Thoracic aorta (tissue), 2 donors: ENCODE measurements at regions not wholly inside any gene's neighbourhood (a gene's known extent, or its start where the extent isn't known, plus 50 kb on each side); places are given as distances from the start of the nearest gene placed in this dataset.

ENCODE experiments used
- ATAC-seq: fragments of 150-250 bp; one replicate; pipeline ENCODE4 v1.8.0; 2017; ENCODE audit warnings: low read depth; ENCODE audit not compliant: insufficient number of reproducible peaks, low FRiP score
- DNase-seq: peaks from one replicate; pipeline ENCODE4 v3.0.0-alpha.2; 2020; ENCODE audit warnings: low spot score
- H3K27ac ChIP-seq, 2 donors: fragments of 200-600 bp; sonication (generic); 1 replicate in 1 of 2; 2 replicates in 1 of 2; pipeline ENCODE4 v1.5.1; 2016; ENCODE audit warnings: mild to moderate bottlenecking in 2 of 2, moderate library complexity in 2 of 2
- H3K27me3 ChIP-seq: fragments of 200-600 bp; sonication (generic); replicated peaks from 2 replicates; pipeline ENCODE4 v1.6.0; 2016; ENCODE audit warnings: mild to moderate bottlenecking; ENCODE audit not compliant: insufficient read depth
- H3K36me3 ChIP-seq: fragments of 200-600 bp; sonication (generic); one replicate; pipeline ENCODE4 v1.5.1; 2016
- H3K4me1 ChIP-seq, 2 donors: fragments of 200-600 bp; sonication (generic); 1 replicate in 1 of 2; 2 replicates in 1 of 2; pipeline versions ENCODE4 v1.5.1 to v1.6.0; 2016; ENCODE audit warnings: low read depth in 2 of 2, mild to moderate bottlenecking in 1 of 2; ENCODE audit not compliant: control insufficient read depth in 1 of 2
- H3K4me3 ChIP-seq: fragments of 200-600 bp; sonication (generic); 2 replicates; pipeline ENCODE4 v1.5.1; 2016; ENCODE audit warnings: mild to moderate bottlenecking
- H3K9me3 ChIP-seq: fragments of 200-600 bp; sonication (generic); 2 replicates; pipeline ENCODE4 v1.5.1; 2016
- TF ChIP-seq, protein P1 (sequence below): fragments of 200-600 bp; sonication (generic); IDR thresholded peaks from one replicate; pipeline ENCODE4 v1.5.1; 2019; ENCODE audit warnings: antibody characterized with exemption

DNA sequence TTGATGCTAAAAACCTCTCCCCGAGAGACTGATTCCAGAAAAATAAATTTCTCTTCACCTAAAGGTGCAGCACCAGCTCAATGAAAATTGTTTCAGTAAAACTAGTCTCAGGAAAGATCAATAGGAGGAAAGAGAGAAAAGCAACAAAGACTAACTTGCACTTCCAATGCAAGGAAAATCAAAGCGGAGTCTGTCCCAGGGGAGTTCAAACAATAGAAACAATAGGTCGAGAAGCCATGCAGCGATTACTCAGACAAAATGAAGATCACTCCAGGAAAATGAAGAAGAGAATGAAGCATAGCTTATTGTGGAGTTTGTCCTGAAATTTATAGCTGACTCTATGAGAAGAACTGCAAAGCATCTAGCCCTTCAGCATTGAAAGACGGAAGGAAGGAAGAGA, 105.1 kb upstream of the FRMD4B start:
- peaks cover 0 to 3% of the 10 kb centered on the region in 2 donors for H3K4me1 ChIP-seq
- no peak for ATAC-seq
- no peaks in the 10 kb centered on the region for H3K27me3 ChIP-seq
- no peak overlapping the region for H3K4me3 ChIP-seq
- DNase-seq = no peak
- no peak overlapping the region for H3K27ac ChIP-seq
- H3K36me3 ChIP-seq = no peaks in the 10 kb centered on the region
- TF ChIP-seq, protein P1, sequence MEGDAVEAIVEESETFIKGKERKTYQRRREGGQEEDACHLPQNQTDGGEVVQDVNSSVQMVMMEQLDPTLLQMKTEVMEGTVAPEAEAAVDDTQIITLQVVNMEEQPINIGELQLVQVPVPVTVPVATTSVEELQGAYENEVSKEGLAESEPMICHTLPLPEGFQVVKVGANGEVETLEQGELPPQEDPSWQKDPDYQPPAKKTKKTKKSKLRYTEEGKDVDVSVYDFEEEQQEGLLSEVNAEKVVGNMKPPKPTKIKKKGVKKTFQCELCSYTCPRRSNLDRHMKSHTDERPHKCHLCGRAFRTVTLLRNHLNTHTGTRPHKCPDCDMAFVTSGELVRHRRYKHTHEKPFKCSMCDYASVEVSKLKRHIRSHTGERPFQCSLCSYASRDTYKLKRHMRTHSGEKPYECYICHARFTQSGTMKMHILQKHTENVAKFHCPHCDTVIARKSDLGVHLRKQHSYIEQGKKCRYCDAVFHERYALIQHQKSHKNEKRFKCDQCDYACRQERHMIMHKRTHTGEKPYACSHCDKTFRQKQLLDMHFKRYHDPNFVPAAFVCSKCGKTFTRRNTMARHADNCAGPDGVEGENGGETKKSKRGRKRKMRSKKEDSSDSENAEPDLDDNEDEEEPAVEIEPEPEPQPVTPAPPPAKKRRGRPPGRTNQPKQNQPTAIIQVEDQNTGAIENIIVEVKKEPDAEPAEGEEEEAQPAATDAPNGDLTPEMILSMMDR = no peak
- no peaks in the 10 kb centered on the region for H3K9me3 ChIP-seq

DNA sequence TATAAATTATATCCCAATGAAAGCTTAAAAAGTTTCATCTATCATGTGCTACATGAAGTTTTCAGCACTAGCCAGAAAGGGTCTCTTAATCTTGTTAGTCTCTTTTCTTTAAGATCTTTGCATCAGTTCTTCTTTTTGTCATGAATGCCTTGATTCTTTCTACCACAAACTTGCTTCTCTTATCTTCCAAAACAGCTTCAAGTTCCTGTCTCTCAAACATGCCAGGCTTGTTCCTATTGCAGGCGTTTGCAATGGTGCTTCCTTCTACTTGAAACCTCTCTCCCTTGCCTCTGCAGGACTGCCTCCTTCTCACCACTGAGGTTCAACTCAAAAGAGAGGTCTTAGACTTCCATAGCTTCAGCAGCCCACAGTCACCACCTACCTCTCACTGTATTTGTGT, 104.3 kb upstream of the FRMD4B start:
- ATAC-seq (no peak), DNase-seq (no peak)
- Histone ChIP-seq H3K4me1 (peaks cover 0 to 3% of the 10 kb centered on the region in 2 donors), H3K27ac (no peak overlapping the region), H3K36me3 (no peaks in the 10 kb centered on the region), H3K27me3 (no peaks in the 10 kb centered on the region), H3K9me3 (no peaks in the 10 kb centered on the region), H3K4me3 (no peak overlapping the region)
- TF ChIP-seq, protein P1 = no peak

DNA sequence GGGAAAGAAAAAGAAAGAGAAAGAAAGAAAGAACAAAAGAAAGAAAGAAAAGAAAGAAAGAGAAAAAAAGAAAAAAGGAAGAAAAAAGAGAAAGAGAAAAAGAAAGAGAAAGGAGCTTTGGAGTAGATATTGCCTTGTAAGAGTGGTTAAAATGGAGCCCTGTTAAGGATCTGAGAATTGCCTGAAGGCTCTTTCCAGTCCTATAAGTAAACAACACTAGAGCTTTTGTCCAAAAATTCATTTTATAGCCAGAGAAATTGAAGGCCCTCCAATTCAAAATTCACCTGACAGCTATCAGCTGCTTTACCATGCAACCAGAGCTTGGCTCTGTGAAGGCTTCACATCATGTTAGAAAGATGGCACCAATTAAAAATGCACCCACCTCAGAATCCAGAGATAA, 102.1 kb upstream of the FRMD4B start:
- Histone ChIP-seq H3K4me3 (no peak overlapping the region), H3K27ac (no peak overlapping the region), H3K4me1 (no peaks in the 10 kb centered on the region), H3K9me3 (no peaks in the 10 kb centered on the region), H3K36me3 (no peaks in the 10 kb centered on the region), H3K27me3 (no peaks in the 10 kb centered on the region)
- DNase-seq (no peak), ATAC-seq (no peak)
- TF ChIP-seq, protein P1 = no peak

DNA sequence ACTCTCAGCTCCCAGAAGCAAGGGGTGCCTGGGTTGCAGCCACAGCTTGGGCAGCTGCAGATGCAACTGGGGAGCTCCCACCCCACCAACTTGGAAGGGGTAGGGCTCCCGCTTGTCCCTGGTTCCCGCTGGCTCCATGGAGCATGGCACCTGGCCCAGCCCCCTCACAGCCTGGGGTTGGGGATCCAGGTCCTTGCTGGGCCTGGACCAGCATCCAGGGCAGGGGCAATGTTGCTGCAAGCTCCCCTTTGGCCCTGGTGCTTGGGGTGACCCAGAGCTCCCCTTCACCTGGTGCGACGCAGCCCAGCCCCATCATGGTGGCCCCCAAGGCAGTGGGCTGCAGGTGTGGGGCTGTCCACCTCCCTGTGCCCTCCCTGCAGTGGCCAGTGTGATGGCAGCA, 99.6 kb upstream of the FRMD4B start:
- Histone ChIP-seq H3K9me3 (no peaks in the 10 kb centered on the region), H3K4me3 (no peak overlapping the region), H3K36me3 (no peaks in the 10 kb centered on the region), H3K4me1 (no peaks in the 10 kb centered on the region), H3K27me3 (no peaks in the 10 kb centered on the region), H3K27ac (no peak overlapping the region)
- ATAC-seq = no peak
- TF ChIP-seq, protein P1 = no peak
- no peak for DNase-seq

DNA sequence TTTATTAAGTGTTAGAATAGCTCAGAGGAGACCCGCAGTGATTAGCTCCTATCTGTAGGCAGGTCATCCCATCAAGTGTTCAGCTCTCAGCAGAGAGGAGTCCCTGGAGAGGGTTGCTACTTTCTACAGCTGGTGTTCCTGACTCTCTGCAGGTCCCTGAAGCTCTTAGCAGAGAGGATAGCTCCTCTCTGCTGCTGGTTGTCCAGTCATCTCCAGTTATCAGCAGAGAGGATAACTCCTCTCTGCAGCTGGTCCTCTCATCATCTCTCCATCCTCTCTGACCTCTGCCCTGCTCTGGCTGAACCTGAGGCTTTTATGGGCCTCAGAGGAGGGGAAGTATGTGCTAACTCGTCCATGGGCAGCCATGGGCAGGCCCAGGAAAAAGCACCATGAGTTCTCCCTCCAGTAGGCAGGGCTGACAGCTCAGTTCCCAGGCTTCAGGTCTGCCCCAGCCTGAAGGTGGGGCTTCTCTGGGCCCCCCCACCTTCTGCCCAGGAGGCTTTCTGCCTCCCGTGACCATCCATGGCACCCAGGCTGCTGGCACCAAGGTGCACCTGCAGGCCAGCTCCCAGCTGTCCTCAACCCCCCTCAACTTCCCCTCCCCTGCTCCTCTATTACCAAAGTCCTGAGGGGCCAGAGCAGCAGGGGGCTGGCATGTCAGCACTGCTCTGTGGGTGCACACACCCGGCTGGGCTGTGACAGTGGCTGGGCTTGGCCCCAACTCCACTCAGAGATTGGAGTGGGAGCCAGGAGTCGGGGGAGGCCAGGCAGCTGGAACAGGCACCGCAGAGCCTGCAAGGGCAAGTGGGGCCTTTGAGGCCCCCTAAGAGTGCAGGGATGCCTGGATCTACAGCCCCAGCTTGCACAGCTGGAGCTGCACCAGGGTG, 98.9 kb upstream of the FRMD4B start:
- TF ChIP-seq, protein P1 = no peak
- DNase-seq (no peak), ATAC-seq (no peak)
- Histone ChIP-seq H3K9me3 (no peaks in the 10 kb centered on the region), H3K36me3 (no peaks in the 10 kb centered on the region), H3K27ac (no peak overlapping the region), H3K4me1 (no peaks in the 10 kb centered on the region), H3K27me3 (no peaks in the 10 kb centered on the region), H3K4me3 (no peak overlapping the region)
